GM12872 (cell line): ENCODE measurements at regions not wholly inside any gene's neighbourhood (a gene's known extent, or its start where the extent isn't known, plus 50 kb on each side); places are given as distances from the start of the nearest gene placed in this dataset.

ENCODE experiments used
- TF ChIP-seq, protein P1 (sequence below): IDR thresholded peaks from 3 replicates; pipeline ENCODE4 v1.5.1; 2011; ENCODE audit warnings: low read depth, mild to moderate bottlenecking, low read length, moderate library complexity; ENCODE audit not compliant: insufficient read depth

DNA sequence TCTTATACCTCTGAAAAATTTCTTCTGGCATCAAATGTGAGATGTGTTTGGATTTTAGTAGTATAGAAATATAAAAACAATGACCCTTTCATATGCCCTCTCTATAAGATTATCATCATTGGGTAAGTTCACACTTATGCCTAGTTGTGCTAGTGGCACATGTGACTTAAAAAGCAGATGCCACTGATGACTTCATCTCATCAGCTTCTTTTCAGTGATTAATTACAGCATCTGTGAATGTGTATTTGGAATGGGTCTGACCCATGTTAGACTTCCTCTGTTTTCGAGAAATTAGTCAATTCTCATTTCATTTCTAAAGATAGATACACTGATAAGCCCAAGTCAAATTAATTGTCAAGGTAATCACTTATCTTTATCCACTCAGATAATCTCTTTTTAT lies 698.7 kb downstream of the GABRG1 start:
- TF ChIP-seq, protein P1, sequence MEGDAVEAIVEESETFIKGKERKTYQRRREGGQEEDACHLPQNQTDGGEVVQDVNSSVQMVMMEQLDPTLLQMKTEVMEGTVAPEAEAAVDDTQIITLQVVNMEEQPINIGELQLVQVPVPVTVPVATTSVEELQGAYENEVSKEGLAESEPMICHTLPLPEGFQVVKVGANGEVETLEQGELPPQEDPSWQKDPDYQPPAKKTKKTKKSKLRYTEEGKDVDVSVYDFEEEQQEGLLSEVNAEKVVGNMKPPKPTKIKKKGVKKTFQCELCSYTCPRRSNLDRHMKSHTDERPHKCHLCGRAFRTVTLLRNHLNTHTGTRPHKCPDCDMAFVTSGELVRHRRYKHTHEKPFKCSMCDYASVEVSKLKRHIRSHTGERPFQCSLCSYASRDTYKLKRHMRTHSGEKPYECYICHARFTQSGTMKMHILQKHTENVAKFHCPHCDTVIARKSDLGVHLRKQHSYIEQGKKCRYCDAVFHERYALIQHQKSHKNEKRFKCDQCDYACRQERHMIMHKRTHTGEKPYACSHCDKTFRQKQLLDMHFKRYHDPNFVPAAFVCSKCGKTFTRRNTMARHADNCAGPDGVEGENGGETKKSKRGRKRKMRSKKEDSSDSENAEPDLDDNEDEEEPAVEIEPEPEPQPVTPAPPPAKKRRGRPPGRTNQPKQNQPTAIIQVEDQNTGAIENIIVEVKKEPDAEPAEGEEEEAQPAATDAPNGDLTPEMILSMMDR: no peak

GRCh38 chr4:45423896-45424295 lies 697.5 kb upstream of the GNPDA2 start:
- TF ChIP-seq, protein P1: no peak

- TF ChIP-seq, protein P1: no peak
Observed at GRCh38 chr4:45410701-45411210, 684.4 kb upstream of the GNPDA2 start.

DNA sequence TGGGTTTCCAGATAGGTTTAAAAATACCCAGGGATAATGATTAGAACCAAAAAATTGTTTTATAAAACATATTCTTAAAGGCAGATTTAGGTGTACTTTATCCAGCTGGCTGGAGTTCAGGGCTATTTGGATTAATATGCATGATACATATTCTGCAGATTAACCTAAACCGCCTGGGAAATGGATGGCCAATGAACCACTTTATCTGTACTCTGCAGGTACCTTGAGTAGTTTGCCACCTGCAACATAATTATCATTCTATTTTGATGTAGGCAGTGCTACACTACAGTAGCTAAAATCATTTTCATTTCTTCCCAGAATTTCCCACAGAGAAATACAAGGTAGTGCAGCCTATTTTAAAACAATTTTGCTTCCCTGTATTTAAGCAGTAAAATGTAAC lies 683.2 kb upstream of the GNPDA2 start:
- TF ChIP-seq, protein P1: no peak

DNA sequence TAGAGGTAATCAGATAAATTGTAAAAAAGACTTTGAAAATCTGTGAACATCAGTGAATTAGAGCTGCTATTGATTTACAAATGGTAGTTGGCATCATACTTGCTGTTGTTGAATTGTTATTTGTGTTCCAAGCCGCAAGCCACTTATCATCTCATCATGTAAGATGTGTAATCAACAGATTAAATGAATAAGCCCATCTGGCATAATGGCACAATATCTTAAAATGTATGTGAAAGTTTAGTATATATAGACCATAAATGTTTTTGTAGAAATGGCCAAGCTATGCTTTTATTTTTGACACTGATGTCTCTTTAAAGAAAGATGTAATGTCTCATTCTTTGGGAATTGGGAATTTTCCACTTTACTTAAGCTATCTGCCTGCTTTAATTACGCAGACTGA lies 682.6 kb upstream of the GNPDA2 start:
- TF ChIP-seq, protein P1: no peak

DNA sequence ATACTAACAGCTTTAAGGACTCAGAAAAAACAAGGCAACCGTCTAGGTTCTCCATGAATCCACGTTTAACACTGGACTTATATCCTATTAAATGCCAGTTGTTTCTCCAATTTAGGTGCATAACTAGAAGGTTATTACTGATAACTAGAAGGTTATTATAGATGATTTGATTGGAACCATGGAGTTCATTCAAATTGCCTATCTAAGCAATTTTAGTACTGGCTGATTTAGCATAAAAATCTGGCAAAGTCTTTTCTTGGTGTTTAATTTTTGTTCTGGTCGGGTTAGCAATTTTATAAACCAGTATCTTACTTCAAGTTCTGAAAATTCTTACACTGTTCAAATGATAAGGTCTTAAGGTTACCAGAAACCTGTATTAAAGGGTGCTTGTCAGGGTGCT lies 672.8 kb upstream of the GNPDA2 start:
- TF ChIP-seq, protein P1: no peak

GRCh38 chr4:45385306-45385705 lies 659.0 kb upstream of the GNPDA2 start:
- TF ChIP-seq, protein P1: no peak
